OCI-LY1 (cell line): ENCODE measurements at regions not wholly inside any gene's neighbourhood (a gene's known extent, or its start where the extent isn't known, plus 50 kb on each side); places are given as distances from the start of the nearest gene placed in this dataset.

Experiments used
- H2AFZ ChIP-seq: fragments of 200-600 bp; sonication (generic), shearing (Covaris generic); 2 replicates; pipeline ENCODE4 v1.6.0; 2014; ENCODE audit warnings: antibody characterized with exemption, mild to moderate bottlenecking, low read length
- H3F3A ChIP-seq: fragments of 200-600 bp; sonication (generic), shearing (Covaris generic); 2 replicates; pipeline ENCODE4 v1.6.0; 2014; ENCODE audit warnings: mild to moderate bottlenecking, antibody characterized with exemption, low read length, moderate library complexity; ENCODE audit not compliant: insufficient read depth
- H3K27ac ChIP-seq: fragments of 200-600 bp; sonication (generic); 2 replicates; pipeline ENCODE4 v1.5.1; 2014; ENCODE audit warnings: low read length, mixed run types, mild to moderate bottlenecking, low read depth; ENCODE audit not compliant: poor library complexity, severe bottlenecking
- H3K27me3 ChIP-seq: fragments of 200-600 bp; sonication (generic); 2 replicates; pipeline ENCODE4 v1.6.0; 2014; ENCODE audit warnings: antibody characterized with exemption, mild to moderate bottlenecking, low read length, moderate library complexity; ENCODE audit not compliant: insufficient read depth
- H3K36me3 ChIP-seq: fragments of 200-600 bp; sonication (generic); 2 replicates; pipeline ENCODE4 v1.6.1; 2014; ENCODE audit warnings: mild to moderate bottlenecking, antibody characterized with exemption, low read length, moderate library complexity, mixed read lengths; ENCODE audit not compliant: insufficient read depth
- H3K4me1 ChIP-seq: fragments of 200-600 bp; sonication (generic); 2 replicates; pipeline ENCODE4 v1.5.1; 2014; ENCODE audit warnings: mild to moderate bottlenecking, low read length, moderate library complexity; ENCODE audit not compliant: insufficient read depth, severe bottlenecking
- H3K4me2 ChIP-seq: fragments of 200-600 bp; sonication (generic), shearing (Covaris generic); 2 replicates; pipeline ENCODE4 v1.6.1; 2014; ENCODE audit warnings: low read length
- H3K4me3 ChIP-seq: fragments of 200-600 bp; sonication (generic); 2 replicates; pipeline ENCODE4 v1.5.1; 2014; ENCODE audit warnings: low read length, low read depth, mild to moderate bottlenecking, mixed read lengths; ENCODE audit not compliant: poor library complexity, severe bottlenecking
- H3K79me2 ChIP-seq: fragments of 200-600 bp; shearing (Covaris generic); 2 replicates; pipeline ENCODE4 v1.6.1; 2016; ENCODE audit warnings: mixed run types, low read length, mixed read lengths; ENCODE audit not compliant: insufficient read depth
- H3K9ac ChIP-seq: fragments of 200-600 bp; sonication (generic), shearing (Covaris generic); 2 replicates; pipeline ENCODE4 v1.6.1; 2014; ENCODE audit warnings: mild to moderate bottlenecking, low read length, mixed read lengths
- H3K9me2 ChIP-seq: fragments of 200-600 bp; sonication (generic), shearing (Covaris generic); 2 replicates; pipeline ENCODE4 v1.6.1; 2014; ENCODE audit warnings: low read depth, mild to moderate bottlenecking, low read length, mixed read lengths
- H3K9me3 ChIP-seq: fragments of 200-600 bp; shearing (Covaris generic); 2 replicates; pipeline ENCODE4 v1.6.1; 2014; ENCODE audit warnings: low read length, mixed read lengths
- H4K20me1 ChIP-seq: fragments of 200-600 bp; sonication (generic), shearing (Covaris generic); 2 replicates; pipeline ENCODE4 v1.6.0; 2016; ENCODE audit warnings: mild to moderate bottlenecking, low read length; ENCODE audit not compliant: insufficient read depth
- EZH2 ChIP-seq: fragments of 200-600 bp; sonication (generic), shearing (Covaris generic); IDR thresholded peaks from 2 replicates; pipeline ENCODE4 v1.8.0; 2017; ENCODE audit warnings: borderline replicate concordance, mixed run types, mild to moderate bottlenecking, antibody characterized with exemption, low read length, moderate library complexity, mixed read lengths
- TF ChIP-seq, protein P1 (sequence below): fragments of 200-600 bp; sonication (generic), shearing (Covaris generic); IDR thresholded peaks from 2 replicates; pipeline ENCODE4 v1.5.1; 2017; ENCODE audit warnings: mild to moderate bottlenecking, antibody characterized with exemption, low read length, moderate library complexity, mixed read lengths

DNA sequence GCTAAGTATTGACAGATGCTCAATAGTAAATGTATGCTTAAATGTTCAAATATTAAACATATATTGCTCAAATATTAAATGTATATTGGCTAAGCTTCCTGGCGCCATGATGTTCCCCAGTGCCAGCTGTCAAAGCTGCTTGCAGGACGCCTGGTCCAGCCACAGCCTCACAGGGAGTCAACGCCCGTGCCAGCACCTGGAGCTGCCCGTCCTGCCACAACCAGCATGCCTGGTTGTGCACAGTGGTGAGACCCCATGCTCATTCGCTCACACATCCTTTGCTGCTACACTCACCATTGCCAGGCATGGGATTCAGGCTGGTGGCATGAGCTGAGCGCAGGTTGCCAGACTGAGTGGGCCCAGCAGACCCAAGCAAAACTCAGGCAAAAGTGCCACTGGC, 926.9 kb upstream of the EDIL3 start:
- Histone ChIP-seq H3K36me3 (no peaks in the 10 kb centered on the region), H3K9me3 (no peaks in the 10 kb centered on the region), H2AFZ (no peak overlapping the region), H3K27me3 (no peaks in the 10 kb centered on the region), H3K4me2 (no peak overlapping the region), H3K4me1 (no peaks in the 10 kb centered on the region), H3K9me2 (no peaks in the 10 kb centered on the region), H3K9ac (no peak overlapping the region), H3K27ac (no peak overlapping the region), H3K4me3 (no peak overlapping the region), H4K20me1 (no peaks in the 10 kb centered on the region), H3F3A (no peaks in the 10 kb centered on the region), H3K79me2 (no peaks in the 10 kb centered on the region)
- no peak for TF ChIP-seq EZH2

DNA sequence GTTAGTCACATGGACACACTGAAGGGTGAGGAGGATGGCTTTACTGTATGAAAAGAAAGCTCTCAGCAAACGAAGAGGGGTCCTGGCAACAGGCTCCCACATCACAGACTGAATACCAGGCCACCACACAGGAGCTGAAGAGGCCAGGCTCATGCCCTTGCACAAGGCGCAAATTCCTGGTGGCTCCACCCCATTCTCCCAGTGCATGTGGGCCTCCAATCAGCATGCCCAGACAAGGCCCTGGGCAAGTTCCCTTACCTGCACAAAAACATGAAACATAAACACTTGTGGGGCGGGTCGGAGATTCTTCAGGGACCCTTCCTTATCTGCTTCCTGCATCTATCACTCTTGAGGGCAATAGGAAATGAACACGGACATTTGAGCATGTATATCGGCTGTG, 935.8 kb upstream of the EDIL3 start:
- no peak overlapping the region for H2AFZ ChIP-seq
- H3K4me1 ChIP-seq, result no peaks in the 10 kb centered on the region
- H4K20me1 ChIP-seq, result no peaks in the 10 kb centered on the region
- no peaks in the 10 kb centered on the region for H3K27me3 ChIP-seq
- TF ChIP-seq, protein P1, sequence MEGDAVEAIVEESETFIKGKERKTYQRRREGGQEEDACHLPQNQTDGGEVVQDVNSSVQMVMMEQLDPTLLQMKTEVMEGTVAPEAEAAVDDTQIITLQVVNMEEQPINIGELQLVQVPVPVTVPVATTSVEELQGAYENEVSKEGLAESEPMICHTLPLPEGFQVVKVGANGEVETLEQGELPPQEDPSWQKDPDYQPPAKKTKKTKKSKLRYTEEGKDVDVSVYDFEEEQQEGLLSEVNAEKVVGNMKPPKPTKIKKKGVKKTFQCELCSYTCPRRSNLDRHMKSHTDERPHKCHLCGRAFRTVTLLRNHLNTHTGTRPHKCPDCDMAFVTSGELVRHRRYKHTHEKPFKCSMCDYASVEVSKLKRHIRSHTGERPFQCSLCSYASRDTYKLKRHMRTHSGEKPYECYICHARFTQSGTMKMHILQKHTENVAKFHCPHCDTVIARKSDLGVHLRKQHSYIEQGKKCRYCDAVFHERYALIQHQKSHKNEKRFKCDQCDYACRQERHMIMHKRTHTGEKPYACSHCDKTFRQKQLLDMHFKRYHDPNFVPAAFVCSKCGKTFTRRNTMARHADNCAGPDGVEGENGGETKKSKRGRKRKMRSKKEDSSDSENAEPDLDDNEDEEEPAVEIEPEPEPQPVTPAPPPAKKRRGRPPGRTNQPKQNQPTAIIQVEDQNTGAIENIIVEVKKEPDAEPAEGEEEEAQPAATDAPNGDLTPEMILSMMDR, result no peak
- no peak for TF ChIP-seq EZH2
- H3K79me2 ChIP-seq, result no peaks in the 10 kb centered on the region
- H3F3A ChIP-seq, result no peaks in the 10 kb centered on the region
- H3K36me3 ChIP-seq, result no peaks in the 10 kb centered on the region
- no peak overlapping the region for H3K9ac ChIP-seq
- no peaks in the 10 kb centered on the region for H3K9me2 ChIP-seq
- no peak overlapping the region for H3K27ac ChIP-seq
- H3K4me2 ChIP-seq, result no peak overlapping the region
- H3K9me3 ChIP-seq, result no peaks in the 10 kb centered on the region
- no peak overlapping the region for H3K4me3 ChIP-seq

DNA sequence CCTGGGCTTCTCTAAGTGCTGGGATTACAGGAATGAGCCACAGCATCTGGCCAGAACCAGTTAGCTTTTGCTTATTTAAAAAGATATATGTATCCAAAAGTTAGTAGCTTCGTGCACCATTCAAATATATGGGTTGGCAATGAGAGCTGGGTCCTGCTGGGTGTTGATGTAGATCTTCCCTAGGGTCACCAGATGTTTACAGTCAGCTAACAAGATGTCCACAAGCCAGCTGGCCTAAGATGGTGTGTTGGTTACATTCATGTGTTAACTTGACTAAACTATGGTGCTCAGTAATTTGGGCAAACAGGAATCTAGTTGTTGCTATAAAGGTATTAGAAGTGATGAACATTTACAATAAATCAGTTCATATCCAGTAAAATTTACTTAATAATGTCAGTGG, 948.6 kb upstream of the EDIL3 start:
- H3K27ac ChIP-seq, result no peak overlapping the region
- H3K9ac ChIP-seq, result no peak overlapping the region
- no peaks in the 10 kb centered on the region for H3K79me2 ChIP-seq
- H3K36me3 ChIP-seq, result no peaks in the 10 kb centered on the region
- H2AFZ ChIP-seq, result no peak overlapping the region
- H3K4me1 ChIP-seq, result no peaks in the 10 kb centered on the region
- no peaks in the 10 kb centered on the region for H3K9me2 ChIP-seq
- H3K4me2 ChIP-seq, result no peak overlapping the region
- no peaks in the 10 kb centered on the region for H3K27me3 ChIP-seq
- TF ChIP-seq, protein P1, result no peak
- TF ChIP-seq EZH2, result no peak
- no peak overlapping the region for H3K4me3 ChIP-seq
- H4K20me1 ChIP-seq, result no peaks in the 10 kb centered on the region
- H3K9me3 ChIP-seq, result no peaks in the 10 kb centered on the region
- H3F3A ChIP-seq, result no peaks in the 10 kb centered on the region

DNA sequence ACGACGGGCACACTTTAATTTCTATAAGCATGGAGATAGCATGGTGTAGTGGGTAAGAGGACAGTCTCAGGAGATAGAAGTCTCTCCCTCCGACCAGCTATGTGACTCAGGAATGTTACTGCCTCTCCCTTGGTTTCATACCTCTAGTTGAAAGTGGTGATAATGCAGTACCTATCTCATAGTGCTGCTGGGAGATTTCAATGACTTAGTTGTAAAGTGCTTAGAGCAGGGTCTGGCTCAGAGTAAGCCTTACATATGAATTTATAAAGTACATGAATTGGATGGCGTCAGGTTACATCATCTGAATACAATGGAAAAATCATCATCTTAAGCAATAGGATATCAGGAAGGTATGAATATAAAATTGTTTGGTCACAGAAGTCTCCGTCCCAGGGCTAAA, 952.8 kb upstream of the EDIL3 start:
- Histone ChIP-seq H3K9me2 (no peaks in the 10 kb centered on the region), H3K79me2 (no peaks in the 10 kb centered on the region), H3K36me3 (no peaks in the 10 kb centered on the region), H3K9ac (no peak overlapping the region), H3K27ac (no peak overlapping the region), H4K20me1 (no peaks in the 10 kb centered on the region), H3K9me3 (no peaks in the 10 kb centered on the region), H3K4me1 (no peaks in the 10 kb centered on the region), H3K4me3 (no peak overlapping the region), H3K27me3 (no peaks in the 10 kb centered on the region), H3K4me2 (no peak overlapping the region), H2AFZ (no peak overlapping the region), H3F3A (no peaks in the 10 kb centered on the region)
- TF ChIP-seq, protein P1, result no peak
- no peak for TF ChIP-seq EZH2
